Peyer's patch (tissue), 4 donors: ENCODE measurements at regions not wholly inside any gene's neighbourhood (a gene's known extent, or its start where the extent isn't known, plus 50 kb on each side); places are given as distances from the start of the nearest gene placed in this dataset.

Experiments used
- DNase-seq, 3 donors: peaks; one replicate each; pipeline ENCODE4 v3.0.0-alpha.2; 2017 to 2019
- H3K27ac ChIP-seq, 4 donors: fragments of 200-600 bp; sonication (generic); one replicate each; pipeline ENCODE4 v1.5.1; 2016 to 2019
- H3K27me3 ChIP-seq, 2 donors: fragments of 200-600 bp; sonication (generic); one replicate each; pipeline ENCODE4 v1.5.1; 2019
- H3K36me3 ChIP-seq, 3 donors: fragments of 200-600 bp; sonication (generic); one replicate each; pipeline ENCODE4 v1.5.1; 2016 to 2019
- H3K4me1 ChIP-seq, 4 donors: fragments of 200-600 bp; sonication (generic); one replicate each; pipeline ENCODE4 v1.5.1; 2016 to 2019
- H3K4me3 ChIP-seq, 4 donors: fragments of 200-600 bp; sonication (generic); 1 replicate in 3 of 4; 2 replicates in 1 of 4; pipeline ENCODE4 v1.5.1; 2016 to 2019; ENCODE audit warnings: mild to moderate bottlenecking in 1 of 4
- H3K9me3 ChIP-seq, 4 donors: fragments of 200-600 bp; sonication (generic); one replicate each; pipeline ENCODE4 v1.5.1; 2016 to 2019; ENCODE audit warnings: mild to moderate bottlenecking in 1 of 4
- POLR2A ChIP-seq, 2 donors: fragments of 450-650 bp; IDR thresholded peaks; one replicate each; pipeline ENCODE4 v1.5.1; 2017; ENCODE audit warnings: antibody characterized with exemption in 2 of 2, mild to moderate bottlenecking in 2 of 2, moderate library complexity in 2 of 2
- TF ChIP-seq, protein P1 (sequence below), 6 experiments: fragments of 450-650 bp in 4 of 6; fragments of 200-600 bp in 2 of 6; sonication (generic) in 1 of 6; IDR thresholded peaks; one replicate each; pipeline ENCODE4 v1.5.1; 2017 to 2019; ENCODE audit warnings: antibody characterized with exemption in 6 of 6, mild to moderate bottlenecking in 3 of 6, moderate library complexity in 1 of 6

DNA sequence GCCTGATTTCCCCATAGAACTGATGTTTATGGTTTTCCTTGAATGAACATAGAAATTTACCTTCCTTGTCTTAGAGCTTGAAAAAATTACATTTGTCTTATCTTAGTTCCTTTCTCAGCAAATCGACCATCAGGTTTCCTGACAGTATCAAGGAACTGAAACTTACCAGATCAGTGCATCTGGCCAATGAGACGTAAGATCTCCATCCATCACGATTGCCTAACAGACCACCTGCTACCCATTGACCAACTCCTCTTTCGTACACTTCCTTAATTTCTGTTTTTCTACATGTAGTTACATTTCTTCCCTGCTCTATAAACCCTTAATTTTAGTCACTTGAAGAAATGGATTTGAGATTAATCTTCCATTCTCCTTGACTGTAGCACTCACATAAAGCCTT lies 57.4 kb upstream of the TMPRSS15 start:
- no peak overlapping the region for H3K27ac ChIP-seq
- no peak for TF ChIP-seq POLR2A (IDR thresholded peaks at IDR 0.05)
- TF ChIP-seq, protein P1, sequence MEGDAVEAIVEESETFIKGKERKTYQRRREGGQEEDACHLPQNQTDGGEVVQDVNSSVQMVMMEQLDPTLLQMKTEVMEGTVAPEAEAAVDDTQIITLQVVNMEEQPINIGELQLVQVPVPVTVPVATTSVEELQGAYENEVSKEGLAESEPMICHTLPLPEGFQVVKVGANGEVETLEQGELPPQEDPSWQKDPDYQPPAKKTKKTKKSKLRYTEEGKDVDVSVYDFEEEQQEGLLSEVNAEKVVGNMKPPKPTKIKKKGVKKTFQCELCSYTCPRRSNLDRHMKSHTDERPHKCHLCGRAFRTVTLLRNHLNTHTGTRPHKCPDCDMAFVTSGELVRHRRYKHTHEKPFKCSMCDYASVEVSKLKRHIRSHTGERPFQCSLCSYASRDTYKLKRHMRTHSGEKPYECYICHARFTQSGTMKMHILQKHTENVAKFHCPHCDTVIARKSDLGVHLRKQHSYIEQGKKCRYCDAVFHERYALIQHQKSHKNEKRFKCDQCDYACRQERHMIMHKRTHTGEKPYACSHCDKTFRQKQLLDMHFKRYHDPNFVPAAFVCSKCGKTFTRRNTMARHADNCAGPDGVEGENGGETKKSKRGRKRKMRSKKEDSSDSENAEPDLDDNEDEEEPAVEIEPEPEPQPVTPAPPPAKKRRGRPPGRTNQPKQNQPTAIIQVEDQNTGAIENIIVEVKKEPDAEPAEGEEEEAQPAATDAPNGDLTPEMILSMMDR (IDR thresholded peaks at IDR 0.05): no peak
- no peaks in the 10 kb centered on the region for H3K4me1 ChIP-seq
- no peaks in the 10 kb centered on the region for H3K9me3 ChIP-seq
- peak in 1 of 3 donors; percentile 15 for DNase-seq
- no peak overlapping the region for H3K4me3 ChIP-seq
- H3K36me3 ChIP-seq: no peaks in the 10 kb centered on the region
- no peaks in the 10 kb centered on the region for H3K27me3 ChIP-seq

DNA sequence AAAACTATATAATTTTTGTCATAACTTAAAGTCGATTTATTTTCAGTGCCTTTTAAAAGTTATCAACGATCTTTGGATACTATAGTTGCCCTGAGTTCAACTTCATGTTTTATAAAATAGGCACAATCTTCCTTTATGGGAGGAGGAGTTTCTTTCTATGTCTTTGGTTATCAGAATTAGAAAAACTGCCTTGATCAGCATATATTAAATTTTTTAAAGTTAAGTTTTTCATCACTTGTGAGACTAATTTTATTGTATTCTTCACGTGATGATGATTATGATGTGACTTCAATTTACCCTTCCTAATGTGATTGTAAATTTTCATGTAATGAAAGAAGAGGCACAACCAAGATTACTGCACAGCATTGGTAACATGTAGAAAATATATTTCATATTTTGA lies 58.2 kb upstream of the TMPRSS15 start:
- no peak for TF ChIP-seq POLR2A (IDR thresholded peaks at IDR 0.05)
- TF ChIP-seq, protein P1 (IDR thresholded peaks at IDR 0.05): no peak
- Histone ChIP-seq H3K4me1 (no peaks in the 10 kb centered on the region), H3K27me3 (no peaks in the 10 kb centered on the region), H3K9me3 (no peaks in the 10 kb centered on the region), H3K27ac (no peak overlapping the region), H3K36me3 (no peaks in the 10 kb centered on the region), H3K4me3 (no peak overlapping the region)
- DNase-seq: no peak

DNA sequence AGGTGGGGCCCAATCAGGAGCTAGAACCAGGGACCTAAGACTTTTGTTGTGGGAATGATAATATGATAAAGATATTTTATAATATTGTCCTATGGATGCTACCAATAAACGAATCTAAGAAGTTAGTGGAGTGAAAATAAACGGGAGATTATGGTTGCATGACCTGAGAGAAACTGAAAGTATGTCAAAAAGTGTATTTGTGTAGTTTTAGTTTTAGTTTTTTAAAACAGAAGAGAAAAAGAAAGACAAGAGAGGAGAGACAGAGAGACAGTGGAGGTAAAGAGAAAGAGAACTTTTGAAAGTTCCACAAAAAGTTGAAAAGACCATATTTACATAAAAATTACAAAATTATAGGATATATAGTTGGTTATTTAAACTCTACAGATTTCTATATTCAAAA lies 64.1 kb upstream of the TMPRSS15 start:
- Histone ChIP-seq H3K9me3 (no peaks in the 10 kb centered on the region), H3K27me3 (no peaks in the 10 kb centered on the region), H3K36me3 (no peaks in the 10 kb centered on the region), H3K4me1 (peaks cover 0 to 7% (median 0%) of the 10 kb centered on the region in 4 donors), H3K27ac (no peak overlapping the region), H3K4me3 (no peak overlapping the region)
- TF ChIP-seq, protein P1 (IDR thresholded peaks at IDR 0.05): no peak
- no peak for TF ChIP-seq POLR2A (IDR thresholded peaks at IDR 0.05)
- DNase-seq: no peak

DNA sequence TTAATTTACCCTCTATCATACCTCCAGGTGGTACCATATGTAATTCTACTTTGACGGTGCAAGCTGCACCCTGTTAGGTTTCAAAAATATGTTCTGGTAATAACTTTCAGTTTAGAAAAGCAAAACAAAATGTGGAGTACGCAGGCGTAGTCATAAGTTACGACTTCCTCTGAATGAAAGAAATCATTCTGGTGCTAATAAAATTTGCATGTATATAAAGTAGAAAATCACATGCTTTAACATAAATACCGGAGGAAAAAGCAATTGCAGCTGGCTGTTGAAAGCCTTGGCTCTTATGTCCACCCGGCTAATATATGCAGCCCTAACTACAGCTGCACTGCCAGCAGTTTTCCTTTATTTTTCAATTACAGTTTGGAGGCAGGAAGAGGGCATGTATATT lies 65.2 kb upstream of the TMPRSS15 start:
- Histone ChIP-seq H3K36me3 (no peaks in the 10 kb centered on the region), H3K27me3 (no peaks in the 10 kb centered on the region), H3K4me1 (peaks cover 0 to 7% (median 0%) of the 10 kb centered on the region in 4 donors), H3K9me3 (no peaks in the 10 kb centered on the region), H3K4me3 (peak overlapping the region in 1 of 4 donors; percentile 23), H3K27ac (no peak overlapping the region)
- no peak for TF ChIP-seq POLR2A (IDR thresholded peaks at IDR 0.05)
- TF ChIP-seq, protein P1 (IDR thresholded peaks at IDR 0.05): no peak
- no peak for DNase-seq

DNA sequence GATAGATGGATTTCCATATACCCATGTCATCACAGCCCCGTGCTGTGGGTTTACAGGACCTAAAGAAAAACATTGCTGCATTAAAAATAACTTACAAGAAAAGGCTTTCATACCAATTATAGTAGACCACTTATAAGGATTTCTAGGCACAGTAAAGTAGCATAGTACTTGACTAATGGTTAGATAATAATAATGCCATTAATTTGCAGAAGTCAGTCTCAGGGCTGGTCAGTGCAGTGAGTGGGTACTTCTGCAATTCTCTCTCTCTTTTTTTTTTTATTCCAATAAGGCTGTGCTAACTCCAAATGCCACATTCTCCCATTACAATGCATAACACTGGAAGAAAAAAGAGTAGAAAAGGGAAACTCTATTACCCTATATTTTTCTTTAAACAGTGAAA lies 73.1 kb upstream of the TMPRSS15 start:
- TF ChIP-seq POLR2A (IDR thresholded peaks at IDR 0.05): no peak
- TF ChIP-seq, protein P1 (IDR thresholded peaks at IDR 0.05): no peak
- Histone ChIP-seq H3K27ac (no peak overlapping the region), H3K36me3 (no peaks in the 10 kb centered on the region), H3K9me3 (no peaks in the 10 kb centered on the region), H3K4me3 (no peak overlapping the region), H3K4me1 (peaks cover 0 to 11% (median 0%) of the 10 kb centered on the region in 4 donors), H3K27me3 (no peaks in the 10 kb centered on the region)
- DNase-seq: no peak

DNA sequence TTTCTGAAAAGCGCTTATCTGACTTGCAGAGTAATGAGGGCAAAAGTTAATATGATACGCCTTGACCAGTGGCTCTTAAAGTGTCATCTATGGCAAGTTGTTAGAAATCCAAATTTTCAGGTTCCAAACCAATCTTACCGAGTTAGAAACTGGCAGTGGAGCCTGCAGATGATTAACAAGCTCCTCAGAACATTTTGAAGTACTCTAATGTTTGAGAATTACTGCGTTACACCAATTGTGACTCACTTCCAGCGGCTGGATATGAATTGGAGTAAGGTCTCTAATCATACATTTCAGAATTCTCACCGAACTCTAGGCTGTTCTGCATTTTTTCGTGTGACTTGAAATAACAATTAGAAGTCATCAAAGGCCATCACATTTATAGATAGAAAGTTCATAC lies 73.5 kb upstream of the TMPRSS15 start:
- Histone ChIP-seq H3K4me3 (no peak overlapping the region), H3K27ac (no peak overlapping the region), H3K27me3 (no peaks in the 10 kb centered on the region), H3K4me1 (peaks cover 0 to 11% (median 0%) of the 10 kb centered on the region in 4 donors), H3K9me3 (no peaks in the 10 kb centered on the region), H3K36me3 (no peaks in the 10 kb centered on the region)
- no peak for DNase-seq
- no peak for TF ChIP-seq POLR2A (IDR thresholded peaks at IDR 0.05)
- TF ChIP-seq, protein P1 (IDR thresholded peaks at IDR 0.05): no peak
